ENCODE measurements at regions not wholly inside any gene's neighbourhood (a gene's known extent, or its start where the extent isn't known, plus 50 kb on each side); places are given as distances from the start of the nearest gene placed in this dataset.

- no peak for TF ChIP-seq POLR2A (IDR thresholded peaks at IDR 0.05)
- TF ChIP-seq CTCF (IDR thresholded peaks at IDR 0.05), result no peak
These were observed 702.9 kb downstream of the BRINP3 start for GRCh38 chr1:189774721-189775287.

Data from right lobe of liver (tissue), 4 donors.